Stimulated activated CD4-positive, alpha-beta T cell treated with anti-CD3 and anti-CD28 coated beads, Interleukin-2, amount 100 ng/mL, for 4 hours (primary cell): ENCODE measurements at regions not wholly inside any gene's neighbourhood (a gene's known extent, or its start where the extent isn't known, plus 50 kb on each side); places are given as distances from the start of the nearest gene placed in this dataset.

Experiments used
- DNase-seq: peaks from one replicate; pipeline ENCODE4 v3.0.0-alpha.2; 2020; ENCODE audit warnings: low read depth

DNA sequence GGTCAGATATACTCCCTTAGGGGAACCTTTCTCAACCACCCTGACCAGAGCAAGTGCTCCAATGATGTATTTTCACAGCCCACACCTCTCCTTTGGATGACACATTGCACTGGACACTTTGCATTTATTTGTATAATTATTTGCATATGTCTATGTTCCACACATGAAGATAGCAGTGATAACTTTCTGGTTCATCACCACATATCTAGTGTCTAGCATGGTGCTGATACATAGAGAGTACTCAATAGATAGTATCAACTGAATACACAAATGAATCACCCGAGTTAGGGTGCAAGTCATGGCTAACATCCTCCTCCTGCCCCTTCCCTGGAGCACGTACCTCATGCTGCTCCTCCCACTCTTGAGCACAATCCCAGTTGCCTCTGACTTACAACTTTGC lies 617.6 kb downstream of the EBF1 start:
- no peak for DNase-seq

DNA sequence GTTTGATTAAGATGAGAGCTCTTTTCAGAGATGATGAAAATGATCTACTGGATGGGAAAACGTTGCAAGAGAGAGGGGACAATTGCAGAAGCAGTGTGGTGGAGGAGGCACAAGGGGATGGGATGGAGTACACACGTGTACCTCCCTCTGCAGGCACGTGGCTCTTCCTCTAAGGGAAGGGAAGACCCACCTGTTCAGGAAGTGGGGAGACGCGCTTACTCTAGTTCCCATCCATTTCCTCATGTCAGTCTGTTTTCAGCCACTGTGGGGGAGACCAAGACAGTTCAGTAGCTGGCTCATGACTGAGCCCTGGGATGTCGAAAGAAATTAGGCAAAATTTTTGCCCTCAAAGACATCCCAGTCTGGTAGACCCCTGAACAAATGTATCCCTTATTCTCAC lies 619.2 kb upstream of the CLINT1 start:
- DNase-seq = no peak

DNA sequence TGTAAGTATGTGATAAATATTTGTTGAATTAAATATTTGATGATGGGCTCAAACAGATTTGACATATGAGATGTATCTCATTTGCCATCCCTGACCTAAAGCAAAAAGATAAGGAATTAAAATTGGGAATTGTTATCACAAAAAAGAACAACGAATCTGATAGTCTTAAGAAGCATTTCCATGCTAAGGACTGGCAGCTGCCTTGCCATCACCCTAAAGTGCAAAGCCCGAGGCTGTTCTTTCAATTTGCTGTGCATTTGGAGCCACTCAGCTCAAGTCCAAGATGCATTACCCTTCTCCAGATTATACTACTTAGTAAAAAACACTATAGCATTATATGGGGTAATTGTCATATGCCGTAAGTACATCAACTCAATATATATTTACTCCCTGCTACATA lies 618.3 kb upstream of the CLINT1 start:
- DNase-seq = no peak

DNA sequence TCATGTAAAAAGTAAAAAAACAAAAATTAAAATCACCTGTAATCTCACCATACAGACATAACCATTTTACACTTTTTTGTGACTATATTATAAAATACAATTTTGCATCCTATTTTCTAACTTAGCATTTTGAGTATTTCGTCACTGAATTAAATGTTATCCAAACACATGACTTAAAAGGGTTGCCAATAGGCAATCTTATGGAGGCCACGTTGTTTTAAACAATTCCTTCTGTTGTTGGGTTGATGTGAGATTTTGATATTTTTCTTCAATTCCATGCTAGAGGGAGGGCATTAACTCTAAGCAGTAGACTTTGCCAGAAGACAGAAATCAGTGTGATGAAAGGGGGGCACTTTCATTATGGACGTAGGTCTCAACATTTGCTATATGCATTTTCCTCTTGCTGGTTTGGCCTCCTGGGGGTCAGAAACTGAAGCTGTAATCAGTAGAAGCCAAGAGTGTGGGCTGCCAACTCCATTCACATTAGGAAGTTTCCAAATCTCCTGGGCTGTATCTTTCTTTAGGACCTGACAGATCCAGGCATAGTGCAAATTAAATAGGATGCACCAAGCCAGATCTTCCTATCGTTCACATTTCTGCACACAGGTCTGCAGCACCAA lies 614.2 kb upstream of the CLINT1 start:
- no peak for DNase-seq

DNA sequence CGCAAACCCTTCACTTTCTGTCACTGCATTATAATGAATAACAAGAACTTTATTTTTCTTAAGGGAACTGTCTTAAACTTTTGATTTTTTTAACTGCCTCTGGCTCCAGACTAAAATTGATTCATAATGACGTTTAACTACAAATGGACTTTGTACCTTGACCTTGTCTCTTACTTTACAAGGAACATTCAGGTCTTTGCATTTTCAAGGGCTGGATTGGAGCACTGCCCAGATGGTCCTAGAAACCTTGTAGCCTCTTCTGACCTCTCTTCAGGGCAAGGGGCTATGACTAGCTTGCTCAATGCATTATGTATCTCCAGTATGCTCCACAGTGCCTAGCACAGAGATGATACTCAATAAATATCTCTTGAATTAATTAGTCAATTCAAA lies 612.6 kb upstream of the CLINT1 start:
- no peak for DNase-seq

DNA sequence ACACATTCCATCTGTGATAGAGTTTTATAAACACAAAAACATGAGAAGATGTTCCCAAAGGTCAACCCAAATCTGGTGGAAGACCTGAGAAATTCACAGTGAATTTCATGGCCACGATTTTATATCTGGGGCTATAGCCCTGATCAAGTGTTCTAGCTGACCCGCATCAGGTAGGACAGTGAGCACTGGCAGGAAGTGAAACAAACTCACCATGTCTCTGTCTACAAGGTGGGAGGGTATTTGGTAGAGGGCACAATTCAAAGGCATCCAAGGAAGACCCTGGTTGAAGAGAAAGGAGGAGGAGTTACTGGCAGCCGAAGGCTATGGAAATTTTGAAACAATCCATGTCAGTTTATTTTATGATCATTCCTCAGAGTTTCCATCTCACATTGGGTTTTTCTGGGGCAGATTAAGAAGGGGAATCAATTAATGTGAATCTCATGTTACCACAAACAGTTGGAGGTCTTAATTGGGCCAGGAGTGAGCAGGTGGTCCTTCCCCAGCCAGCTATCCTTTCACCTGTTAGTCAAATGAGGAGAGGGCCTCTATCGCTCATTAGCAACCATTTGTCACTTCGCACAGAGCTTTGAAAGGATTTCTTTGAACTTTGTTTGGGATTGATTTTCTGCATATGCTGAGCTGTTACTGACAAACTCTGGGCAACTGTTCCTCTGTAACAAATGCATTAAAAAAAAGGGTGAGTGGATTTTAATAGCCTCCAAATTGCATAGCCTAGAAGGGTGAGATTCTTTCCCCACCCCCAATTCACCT lies 612.0 kb upstream of the CLINT1 start:
- no peak for DNase-seq

DNA sequence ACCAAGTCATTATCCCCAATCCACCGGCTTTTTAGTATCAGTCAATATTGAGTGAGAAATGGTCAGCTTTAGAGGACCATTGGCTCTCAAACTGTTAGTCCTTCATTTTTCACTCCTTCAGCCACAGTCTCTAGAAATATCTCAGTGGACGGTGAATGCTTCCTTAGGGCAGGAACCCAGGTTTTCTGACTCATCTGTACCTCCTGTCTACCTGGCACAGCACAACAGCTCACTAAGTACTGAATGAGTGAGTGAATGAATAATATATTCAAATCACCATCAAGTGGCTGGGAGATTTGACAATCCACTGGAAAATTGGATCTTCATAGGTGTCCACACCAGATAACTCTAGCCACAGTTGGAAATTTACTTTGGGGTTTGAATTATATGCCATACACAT lies 609.5 kb upstream of the CLINT1 start:
- DNase-seq = no peak

DNA sequence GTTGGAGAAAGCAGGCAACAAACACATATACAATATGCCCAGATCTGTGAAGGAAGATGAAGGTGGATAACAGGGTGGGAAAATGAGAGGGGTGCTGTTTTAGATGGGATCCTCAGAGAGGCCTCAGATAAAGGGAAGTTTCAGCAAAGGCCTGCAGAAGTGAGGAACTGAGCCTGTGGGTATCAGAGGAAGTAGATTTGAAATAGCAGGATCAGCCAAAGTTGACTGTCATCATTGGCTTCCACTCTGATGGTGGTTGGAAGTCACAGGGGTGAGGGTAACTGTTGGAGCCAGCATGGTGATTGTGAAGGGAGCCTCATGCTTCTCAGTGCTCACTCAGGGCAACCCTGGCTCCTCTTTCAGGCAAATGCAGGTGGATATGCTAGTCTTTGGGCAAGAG lies 607.2 kb upstream of the CLINT1 start:
- no peak for DNase-seq

DNA sequence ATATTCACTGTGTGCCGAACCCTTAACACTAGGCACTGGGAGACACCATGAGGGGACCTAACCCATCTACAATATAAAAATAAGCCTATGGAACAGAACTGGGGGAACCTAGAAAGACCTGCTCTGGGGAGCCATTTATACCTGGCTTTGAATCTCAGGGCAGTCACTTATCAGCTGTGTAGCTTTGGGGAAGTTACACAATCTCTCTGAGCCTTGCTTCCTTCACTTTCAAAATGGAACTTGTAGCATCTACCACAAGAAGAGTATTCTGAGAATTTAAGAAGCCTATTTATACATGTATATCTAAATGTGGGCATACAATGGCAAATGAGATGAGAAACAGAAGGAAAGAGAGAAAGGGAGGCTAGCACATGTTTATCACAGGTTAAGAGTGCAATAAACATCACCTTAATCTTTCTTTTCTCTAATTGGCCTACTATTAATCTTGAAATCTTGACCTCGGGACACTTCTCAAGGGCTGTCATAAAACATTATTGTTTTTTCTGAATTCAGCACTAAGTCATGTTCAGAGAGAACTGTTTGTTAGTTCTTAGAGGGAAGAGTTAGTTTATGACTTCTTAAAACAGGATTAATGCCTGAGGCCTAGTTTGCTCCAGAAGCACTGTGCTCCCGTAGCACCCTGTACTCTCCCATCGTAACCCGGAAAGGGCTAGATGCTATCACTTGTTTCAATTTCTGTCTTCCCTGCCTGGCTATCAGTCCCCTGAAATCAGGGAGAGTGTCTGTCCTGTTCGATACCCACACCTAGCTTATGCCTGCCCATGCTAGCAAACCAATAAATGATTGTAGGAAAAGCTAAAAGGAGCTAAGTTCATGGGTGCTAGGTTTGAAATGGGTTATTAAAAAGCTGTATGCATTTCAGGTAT lies 606.4 kb upstream of the CLINT1 start:
- no peak for DNase-seq

DNA sequence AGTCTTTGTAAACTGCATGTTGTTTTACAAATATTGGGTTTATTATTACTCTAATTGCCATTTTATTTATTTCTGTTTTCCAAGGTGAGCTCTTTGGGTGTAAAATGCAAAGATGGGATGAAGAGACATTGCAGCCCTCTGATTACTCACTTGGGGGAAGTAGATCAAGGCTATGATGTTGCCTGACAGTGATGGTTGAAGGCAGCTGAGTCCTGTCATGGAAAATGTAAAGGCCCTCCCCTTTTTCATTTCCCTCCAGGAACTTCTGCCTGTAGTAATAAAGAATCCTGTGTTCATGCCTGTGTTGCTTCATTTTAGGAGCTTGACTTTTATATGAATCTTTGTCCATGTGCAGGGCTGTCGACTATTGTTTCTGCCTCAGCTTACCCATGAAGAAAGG lies 605.4 kb upstream of the CLINT1 start:
- no peak for DNase-seq

DNA sequence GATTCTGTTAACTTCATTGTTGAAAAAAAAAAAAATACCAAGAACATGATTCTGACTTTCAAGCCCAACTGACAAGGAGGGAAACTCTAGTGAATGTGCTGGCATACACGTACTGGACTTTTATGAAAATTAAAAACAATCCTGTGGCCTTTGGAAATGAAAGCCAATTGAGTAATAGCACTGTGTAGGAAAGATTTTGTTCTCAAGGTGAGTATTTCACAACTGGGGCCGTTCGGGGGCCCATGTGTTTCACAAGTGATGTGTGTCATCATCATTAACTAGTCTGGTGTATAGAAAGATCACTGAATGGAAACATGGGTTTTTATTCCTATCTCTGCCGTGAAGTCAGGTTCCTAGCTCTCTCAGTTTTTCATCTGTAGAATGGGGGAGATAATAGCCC lies 605.0 kb upstream of the CLINT1 start:
- DNase-seq = no peak

DNA sequence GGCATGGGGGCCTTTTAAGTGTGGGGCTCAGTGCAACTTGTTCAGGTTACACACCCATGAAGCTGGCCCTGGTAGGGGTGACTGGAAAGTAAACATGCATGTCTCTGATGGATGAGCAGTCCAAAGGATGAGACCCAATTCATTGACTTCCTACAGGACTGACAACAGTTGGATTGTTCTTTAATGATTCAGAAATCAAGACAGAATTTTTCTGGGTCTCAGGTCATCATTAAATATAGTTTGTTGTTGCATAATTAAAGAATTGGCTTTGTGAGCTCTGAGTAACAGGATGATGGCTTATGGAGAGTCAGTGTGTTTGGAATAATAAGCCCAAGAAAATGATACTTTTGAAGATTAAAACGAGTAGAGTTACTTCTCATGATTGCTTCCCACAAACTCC lies 604.2 kb upstream of the CLINT1 start:
- no peak for DNase-seq

DNA sequence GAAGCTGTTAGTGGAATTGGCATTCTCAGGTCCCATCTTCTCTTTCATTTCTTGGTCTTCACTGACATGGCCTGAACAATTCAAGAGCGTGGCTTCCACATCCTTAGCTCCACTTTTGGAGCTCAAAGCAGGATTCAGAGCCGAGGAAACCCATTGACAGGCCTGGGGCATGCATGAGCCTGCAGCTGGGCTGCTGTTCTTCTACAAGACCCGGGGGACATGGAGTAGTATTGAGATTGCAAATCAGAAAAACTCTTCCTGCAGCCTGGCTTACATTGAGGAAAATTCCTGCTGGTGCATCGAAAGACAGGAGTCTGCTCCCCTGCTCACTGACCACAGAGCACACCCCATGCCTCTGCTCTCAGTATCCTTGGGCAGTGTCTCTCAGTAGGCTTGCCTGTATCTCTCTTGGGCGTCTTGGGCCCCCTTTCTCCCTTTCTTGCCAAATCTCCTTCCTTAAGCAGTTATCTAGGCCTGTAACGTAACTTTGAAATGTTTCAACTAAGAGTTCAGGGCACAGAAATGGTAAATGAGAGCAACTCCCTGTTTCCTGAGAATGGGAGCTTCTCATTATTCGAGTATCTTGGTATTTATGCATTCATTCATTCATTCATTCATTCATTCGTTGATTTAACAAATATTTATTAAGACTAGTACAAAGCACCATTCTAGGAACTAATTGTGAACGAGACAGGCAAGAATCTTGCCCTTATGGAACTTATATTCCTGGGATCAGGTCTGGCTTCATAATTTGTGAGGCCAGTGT lies 603.6 kb upstream of the CLINT1 start:
- no peak for DNase-seq

DNA sequence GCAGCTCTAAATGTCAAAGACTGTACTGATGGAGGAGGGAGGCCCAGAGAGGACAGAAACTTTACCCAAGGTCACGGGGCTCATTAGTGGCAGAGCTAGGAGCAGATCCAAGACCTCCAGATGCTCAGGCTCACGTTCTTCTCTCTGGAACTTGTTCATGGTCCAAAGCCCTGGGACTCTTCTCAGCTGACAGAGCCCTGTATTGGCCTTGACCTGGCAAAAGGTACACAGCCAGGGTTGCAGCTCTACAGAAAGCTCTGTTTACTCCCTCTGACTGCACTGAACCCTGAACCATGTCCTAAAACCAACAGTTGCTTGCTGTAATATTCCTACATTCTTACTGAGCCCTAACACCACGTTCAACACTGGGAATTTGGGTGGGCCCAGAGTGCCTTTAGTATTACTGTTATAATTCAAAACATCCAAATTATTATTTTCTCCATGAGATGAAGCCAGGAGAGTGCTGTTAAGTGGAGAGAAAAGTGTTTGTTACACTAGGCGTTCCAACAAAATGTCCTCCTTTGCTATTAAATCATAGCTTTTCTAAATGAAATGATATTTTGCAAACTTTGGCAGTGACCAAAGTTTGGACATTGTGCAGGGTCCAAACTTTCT lies 602.4 kb upstream of the CLINT1 start:
- DNase-seq = no peak

DNA sequence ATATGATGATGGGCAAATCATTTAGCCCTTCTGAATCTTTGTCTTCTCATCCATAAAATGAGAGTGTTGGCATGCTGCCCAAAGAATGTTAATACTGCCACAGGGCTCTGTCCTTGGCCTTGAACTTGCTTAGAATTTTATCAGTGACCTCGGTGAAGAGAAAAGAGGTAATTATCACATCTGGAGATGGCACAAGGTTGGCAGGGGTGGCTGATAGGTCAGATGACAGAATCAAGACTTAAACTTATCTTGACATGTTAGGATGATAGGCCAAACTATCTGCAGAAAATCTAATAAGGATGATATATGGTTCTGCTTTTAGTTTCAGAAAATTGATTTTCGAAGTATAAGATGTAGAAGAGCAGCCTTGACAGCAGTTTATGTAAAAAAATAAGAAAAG lies 599.1 kb upstream of the CLINT1 start:
- DNase-seq = no peak

DNA sequence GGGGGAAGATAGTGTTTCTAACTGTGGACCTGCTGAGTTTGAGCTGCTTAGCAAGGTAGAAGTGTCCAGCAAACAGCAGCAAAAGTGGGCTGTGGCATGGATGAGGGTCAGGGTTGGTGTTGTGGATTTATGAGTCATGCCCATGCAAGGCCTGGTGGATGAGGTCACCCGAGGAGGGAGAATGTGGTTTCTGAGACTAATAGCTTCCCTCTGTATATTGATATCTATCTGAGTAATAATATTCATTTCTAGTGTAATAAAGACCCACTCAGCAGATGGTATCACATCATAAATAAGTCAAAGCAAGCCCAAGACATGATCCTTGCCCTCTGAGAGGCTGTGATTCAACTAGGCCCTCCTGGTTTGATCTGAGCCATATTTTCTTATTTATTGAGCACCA lies 597.8 kb upstream of the CLINT1 start:
- no peak for DNase-seq

DNA sequence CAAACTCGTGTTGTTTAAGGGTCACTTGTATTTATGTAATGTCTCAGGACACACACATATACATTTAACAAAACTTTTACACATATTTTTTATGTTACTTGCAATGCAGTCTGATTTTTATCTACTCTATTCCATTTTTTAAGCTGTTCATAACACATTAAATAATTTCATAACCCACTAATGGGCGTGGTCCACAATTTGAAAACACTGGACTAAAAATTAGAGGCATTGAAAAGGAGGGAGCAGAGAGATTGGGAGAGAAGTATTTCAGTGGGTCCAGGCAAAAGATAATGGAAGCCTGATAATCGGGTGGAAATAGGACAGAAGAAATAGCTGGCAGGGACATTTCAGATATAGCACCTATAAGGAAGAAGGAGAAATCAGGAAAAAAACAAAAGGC lies 597.3 kb upstream of the CLINT1 start:
- no peak for DNase-seq

DNA sequence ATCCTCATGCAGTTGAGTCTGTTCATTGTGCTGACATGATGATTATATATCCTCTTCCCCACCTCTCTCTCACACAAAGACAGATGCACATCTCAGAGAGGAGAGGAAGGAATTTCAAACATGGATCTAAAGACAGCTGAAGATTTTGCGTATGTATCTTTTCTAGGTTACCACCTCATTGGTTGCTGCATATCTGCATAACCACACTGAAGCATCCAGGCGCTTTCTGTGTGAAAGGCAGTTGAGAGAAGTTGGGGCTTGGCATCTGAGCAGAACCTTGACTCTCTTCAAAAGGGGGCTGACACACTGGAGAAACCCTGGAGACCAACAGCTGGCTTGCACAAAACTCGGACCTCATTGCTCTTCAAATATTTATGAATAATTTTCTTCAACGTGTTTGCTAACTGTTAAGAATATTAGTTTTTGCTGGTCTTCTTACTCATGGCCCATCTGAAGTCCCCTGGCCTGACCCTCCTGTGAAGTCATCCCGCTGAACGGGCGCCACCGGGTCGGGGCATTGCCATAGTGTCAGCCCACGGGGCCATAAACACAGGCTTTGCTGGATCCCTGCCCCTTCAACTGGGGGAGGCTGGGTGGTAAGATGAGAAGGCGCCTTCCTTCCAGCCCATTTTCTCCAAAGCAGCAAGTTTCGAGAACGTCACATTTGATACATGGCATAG lies 593.2 kb upstream of the CLINT1 start:
- no peak for DNase-seq

DNA sequence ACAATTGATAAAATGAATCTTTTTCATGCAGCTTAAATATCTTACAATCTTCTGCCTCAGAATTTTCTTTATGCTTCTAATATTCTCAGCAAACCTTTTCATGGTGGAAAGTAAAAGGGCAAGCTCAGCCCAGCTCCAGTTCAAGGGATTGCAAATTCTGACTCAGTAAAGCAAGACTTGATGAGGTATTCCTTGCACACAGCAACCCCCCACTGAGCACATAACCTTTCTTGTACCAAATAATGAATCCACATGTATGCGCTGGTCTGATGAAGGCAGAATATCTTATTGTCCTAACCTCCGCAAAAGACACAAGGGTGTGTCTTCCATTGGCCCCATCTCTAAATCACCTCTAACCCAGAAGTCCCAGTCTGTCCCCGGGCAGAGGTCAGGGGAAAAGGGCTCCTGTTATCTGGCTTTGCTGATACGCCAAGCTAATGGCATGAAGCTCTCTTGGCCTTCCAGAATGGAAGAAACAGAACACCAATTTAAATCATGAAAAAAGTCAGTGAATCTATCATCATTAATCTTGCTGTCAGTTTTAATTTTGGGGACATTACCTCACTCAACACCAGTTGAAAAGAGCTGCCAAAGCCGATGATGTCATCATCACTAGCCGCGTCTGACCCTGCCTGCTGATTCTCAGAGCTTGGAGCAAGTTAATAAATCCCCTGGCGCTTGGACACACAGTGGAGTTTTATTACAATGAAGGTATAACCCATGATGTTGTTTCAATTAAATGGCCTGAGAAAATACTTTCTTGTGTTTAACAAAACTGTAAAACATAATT lies 592.5 kb upstream of the CLINT1 start:
- DNase-seq = no peak

DNA sequence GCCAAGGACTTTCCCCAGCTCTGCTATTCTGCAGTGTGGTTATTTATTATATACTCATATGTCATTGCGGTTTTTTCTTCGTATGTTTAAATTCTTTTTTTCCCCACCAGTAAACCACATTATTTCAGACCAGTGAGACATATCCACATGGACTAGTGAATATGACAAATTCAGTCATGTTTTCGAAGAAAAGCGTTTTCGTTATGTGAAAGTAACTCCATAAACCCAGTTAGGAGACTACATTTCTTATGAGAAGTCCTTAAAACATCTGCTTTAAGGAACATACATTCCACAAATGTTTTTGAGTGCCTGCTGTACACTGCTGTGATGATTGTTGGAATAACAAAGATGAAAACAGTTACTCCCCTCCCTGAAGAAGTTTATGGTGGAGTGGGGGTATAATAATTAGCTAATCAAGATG lies 591.8 kb upstream of the CLINT1 start:
- no peak for DNase-seq
